Endothelial cell of umbilical vein (primary cell): ENCODE measurements at regions not wholly inside any gene's neighbourhood (a gene's known extent, or its start where the extent isn't known, plus 50 kb on each side); places are given as distances from the start of the nearest gene placed in this dataset.

Experiments used
- CTCF ChIP-seq, 2 donors: IDR thresholded peaks; 1 replicate in 1 of 2; 2 replicates in 1 of 2; pipeline ENCODE4 v1.5.1; 2011; ENCODE audit warnings: low read length in 2 of 2, mild to moderate bottlenecking in 2 of 2, moderate library complexity in 2 of 2, control low read depth in 1 of 2, inconsistent platforms in 1 of 2, low read depth in 1 of 2; ENCODE audit not compliant: insufficient read depth in 1 of 2; ENCODE audit errors: extremely low read depth in 1 of 2
- EZH2 ChIP-seq: IDR thresholded peaks from 2 replicates; pipeline ENCODE4 v1.6.1; 2012; ENCODE audit warnings: borderline replicate concordance, low read depth, mild to moderate bottlenecking, moderate library complexity, low read length, inconsistent platforms; ENCODE audit not compliant: severe bottlenecking

- no peak for TF ChIP-seq CTCF (IDR thresholded peaks at IDR 0.05; ENCODE audit: extremely low read depth in 1 of 2, insufficient read depth in 1 of 2, low read depth in 1 of 2, low read length in 2 of 2)
- TF ChIP-seq EZH2: no peak
Observed at GRCh38 chr15:88981244-88982215, 68.4 kb upstream of the MFGE8 start.
